GM18507 (cell line): ENCODE measurements at regions not wholly inside any gene's neighbourhood (a gene's known extent, or its start where the extent isn't known, plus 50 kb on each side); places are given as distances from the start of the nearest gene placed in this dataset.

ENCODE experiments used
- DNase-seq: peaks from one replicate; pipeline ENCODE4 v3.0.0; 2011; ENCODE audit warnings: low read depth; ENCODE audit not compliant: insufficient read length; ENCODE audit errors: extremely low spot score
- FAIRE-seq: peaks from 2 replicates; lab custom pipeline; 2011; peaks lifted over from hg19 to GRCh38; lab: Jason Lieb, UNC

DNA sequence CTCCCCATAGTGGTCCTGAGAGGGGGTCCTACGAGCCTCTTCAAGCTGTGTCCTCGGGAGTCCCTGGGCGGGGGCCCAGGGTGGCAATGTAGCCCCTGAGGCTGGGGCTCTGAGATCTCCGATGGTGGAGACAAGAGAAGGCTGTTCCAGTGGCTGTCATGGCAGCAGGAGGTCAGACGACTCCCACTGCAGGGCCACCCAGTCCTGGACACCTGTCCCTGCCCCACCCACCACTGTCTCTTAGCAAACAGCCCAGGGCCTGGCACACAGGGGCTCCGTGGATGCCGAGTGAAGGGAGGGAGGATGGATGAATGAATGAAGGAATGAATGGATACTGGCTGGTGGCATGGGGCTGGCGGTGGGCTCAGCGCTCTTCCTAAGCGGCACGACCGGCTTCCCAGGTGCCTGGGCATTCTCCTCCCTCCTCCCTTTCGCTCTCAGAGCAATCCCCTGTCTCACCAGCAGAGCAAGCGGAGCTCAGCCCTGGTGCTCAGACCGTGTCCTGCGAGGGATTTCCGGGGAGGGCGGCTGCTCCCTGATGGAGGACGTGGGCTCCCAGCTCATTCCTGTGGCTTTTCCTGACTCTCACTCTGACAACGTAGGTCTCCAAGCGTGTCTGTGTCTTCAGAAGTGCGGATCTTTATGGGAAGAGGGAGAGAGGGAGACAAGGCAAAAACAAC, 1272.6 kb downstream of the BRD1 start:
- DNase-seq: no peak
- FAIRE-seq: no peak

DNA sequence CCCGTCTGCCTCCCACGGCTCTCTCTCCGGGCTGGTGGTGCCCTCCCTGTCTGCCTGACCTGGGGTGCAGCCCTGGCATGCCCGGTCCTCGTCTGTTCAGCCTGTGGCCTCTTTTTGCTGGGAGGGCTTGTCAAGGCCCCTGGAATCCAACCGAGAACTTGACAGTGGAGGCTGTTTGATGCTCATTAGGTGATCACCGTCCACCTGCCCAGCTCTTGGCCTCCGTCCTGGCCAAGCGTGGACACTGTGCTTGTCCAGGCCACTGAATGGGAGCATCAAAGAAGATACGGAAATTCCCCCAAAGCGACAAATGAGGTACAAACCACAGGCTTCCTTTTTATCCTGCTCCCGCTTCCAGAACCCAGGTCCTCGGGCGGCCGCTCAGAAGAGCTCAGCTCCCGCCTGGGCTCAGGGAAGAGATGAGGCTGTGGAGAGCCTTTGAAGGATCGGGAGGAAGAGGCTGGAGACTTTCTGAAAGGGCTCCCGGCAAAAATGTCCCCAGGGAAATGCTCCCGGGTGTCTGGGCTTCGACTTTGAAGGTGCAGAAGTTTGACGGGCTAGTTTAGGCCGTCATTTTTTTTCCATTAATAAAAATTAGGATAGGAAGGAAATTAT, 1273.9 kb downstream of the BRD1 start:
- no peak for DNase-seq

DNA sequence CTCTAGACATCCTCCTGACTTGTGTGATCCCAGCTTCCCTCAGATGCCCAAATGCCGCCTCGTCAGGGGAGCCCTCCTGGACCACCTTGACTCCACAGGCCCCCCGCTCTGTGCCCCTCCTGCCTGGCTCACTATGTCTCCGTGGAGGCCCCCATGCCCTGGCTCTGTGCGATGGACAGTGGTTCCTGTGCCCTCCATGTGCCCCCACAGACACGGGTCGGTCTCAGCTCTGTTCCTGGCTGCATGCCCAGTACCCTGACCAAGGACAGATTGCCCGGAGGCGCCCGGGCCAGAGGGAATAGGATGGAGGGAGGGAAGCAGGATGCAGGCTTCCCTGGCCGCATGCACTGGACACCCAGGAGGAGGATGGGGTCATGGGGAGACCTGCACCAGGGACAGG, 1274.6 kb downstream of the BRD1 start:
- DNase-seq: no peak

More for the DNA sequence above, 1273.9 kb downstream of the BRD1 start:
- FAIRE-seq: no peak

GRCh38 chr22:48551716-48552268, 1275.9 kb downstream of the BRD1 start:
- FAIRE-seq (no peak), DNase-seq (no peak)

More for the DNA sequence above, 1274.6 kb downstream of the BRD1 start:
- no peak for FAIRE-seq

GRCh38 chr22:48551061-48551460, 1276.6 kb downstream of the BRD1 start:
- DNase-seq (no peak), FAIRE-seq (no peak)

DNA sequence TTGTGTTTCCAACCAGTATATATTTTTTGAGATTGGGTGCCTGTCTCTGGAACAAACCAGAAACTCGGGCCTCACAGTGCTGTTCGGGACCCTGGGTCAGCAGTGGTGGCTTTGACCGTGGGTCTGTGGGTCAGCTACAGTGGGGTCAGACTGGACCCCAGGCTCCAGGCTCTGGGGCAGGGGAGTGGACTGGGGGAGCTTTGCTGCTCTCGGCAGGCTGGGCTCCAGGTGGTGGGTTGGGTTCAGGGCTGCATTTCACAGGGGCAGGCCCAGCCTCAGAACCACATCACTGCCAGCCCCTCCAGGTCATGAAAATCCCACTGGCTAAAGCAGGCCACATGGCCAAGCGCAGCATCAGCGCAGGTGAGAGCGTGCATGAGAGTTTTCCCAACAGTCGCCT, 1279.3 kb downstream of the BRD1 start:
- DNase-seq (no peak), FAIRE-seq (no peak)

GRCh38 chr22:48547971-48548370, 1279.7 kb downstream of the BRD1 start:
- FAIRE-seq (no peak), DNase-seq (no peak)

DNA sequence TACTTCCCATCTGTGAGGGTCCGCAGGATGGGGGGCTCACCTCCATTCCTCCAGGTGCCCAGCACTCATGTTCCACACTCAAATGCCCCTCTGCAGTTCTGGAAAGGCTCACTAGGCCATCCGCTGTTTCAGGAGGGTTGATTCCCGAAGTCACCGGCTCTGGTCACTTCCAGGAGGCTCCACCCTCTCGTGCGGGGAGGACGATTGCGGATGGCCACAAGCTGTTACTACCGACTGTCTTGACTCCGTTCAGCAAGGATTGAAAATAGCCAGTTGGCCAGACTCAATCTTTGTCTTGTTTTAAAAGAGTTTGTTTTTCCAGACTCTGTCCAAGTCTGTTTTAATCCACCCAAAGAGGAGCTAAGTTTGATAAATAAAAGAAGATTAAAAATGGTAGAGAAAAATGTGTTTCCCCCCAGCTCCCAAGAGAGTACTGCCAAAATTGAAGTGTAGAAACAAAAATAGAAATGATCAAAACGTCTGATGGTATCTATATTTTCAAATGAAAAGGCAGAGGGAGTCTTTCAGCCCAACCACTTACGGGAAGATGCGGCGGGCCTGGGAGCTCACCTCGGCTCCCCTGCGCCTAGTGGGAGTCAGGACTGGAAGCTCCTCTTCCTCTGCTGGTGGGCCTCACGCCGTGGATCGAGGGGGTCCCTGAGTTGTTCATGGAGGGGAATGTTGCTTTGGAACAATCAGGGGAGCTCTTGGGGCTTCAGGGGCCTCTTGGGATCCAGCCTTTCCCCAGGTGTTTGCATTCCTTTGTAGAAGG, 1280.8 kb downstream of the BRD1 start:
- FAIRE-seq (no peak), DNase-seq (no peak)

DNA sequence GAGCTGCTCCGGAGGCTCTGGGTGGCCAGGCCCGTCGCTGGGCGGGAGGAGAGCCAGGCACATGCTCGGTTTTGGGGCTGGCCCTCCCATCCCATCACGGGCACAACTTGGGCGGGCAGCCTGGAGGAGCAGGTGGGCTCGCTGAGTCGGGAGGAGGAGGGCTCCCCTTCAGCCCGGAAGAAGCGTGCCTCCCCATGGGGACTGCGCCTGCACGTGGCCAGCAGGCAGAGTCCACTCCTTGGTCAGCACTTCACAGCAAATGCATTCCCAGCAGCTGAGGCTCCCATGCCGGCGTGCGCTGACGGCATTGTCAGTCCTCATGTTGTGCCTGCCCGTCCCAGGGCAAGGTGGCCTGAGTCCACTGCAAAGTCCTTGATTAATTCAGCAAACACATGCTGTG, 1281.7 kb downstream of the BRD1 start:
- DNase-seq (no peak), FAIRE-seq (no peak)

- no peak for DNase-seq
- no peak for FAIRE-seq
Measured at GRCh38 chr22:48541401-48542098, 1286.1 kb downstream of the BRD1 start.

DNA sequence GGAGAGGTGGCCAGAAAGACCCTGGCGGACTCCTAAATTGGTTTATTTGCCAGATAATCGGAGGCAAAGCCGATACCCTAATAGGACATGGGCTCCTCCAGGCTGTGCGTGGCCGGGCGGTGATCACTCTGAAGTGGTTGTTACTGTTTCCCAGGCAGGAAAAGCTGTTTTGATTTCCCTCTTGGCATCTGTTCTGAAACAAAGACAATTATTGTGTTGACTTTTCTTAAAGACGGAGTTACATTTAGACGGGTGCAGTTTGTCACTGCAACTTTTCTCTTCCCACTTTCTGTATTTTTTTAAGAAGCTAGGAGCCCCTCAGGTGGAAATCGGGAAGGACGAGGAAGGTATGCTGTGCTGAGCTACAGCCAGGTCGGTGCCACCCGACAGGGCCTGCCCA, 1288.4 kb downstream of the BRD1 start:
- DNase-seq (no peak), FAIRE-seq (no peak)

GRCh38 chr22:48538291-48538820, 1289.3 kb downstream of the BRD1 start:
- no peak for FAIRE-seq

GRCh38 chr22:48537343-48537680, 1290.4 kb downstream of the BRD1 start:
- DNase-seq (no peak), FAIRE-seq (no peak)

More at GRCh38 chr22:48538291-48538820, 1289.3 kb downstream of the BRD1 start:
- DNase-seq: no peak

GRCh38 chr22:48536541-48537342, 1290.9 kb downstream of the BRD1 start:
- DNase-seq: no peak
- no peak for FAIRE-seq

- DNase-seq (no peak), FAIRE-seq (no peak)
Measured at GRCh38 chr22:48535868-48536540, 1291.7 kb downstream of the BRD1 start.

- FAIRE-seq: no peak
- no peak for DNase-seq
Measured at GRCh38 chr22:48534395-48534958, 1293.2 kb downstream of the BRD1 start.

GRCh38 chr22:48532986-48533385, 1294.7 kb downstream of the BRD1 start:
- no peak for FAIRE-seq
- DNase-seq: no peak
